ENCODE measurements at regions not wholly inside any gene's neighbourhood (a gene's known extent, or its start where the extent isn't known, plus 50 kb on each side); places are given as distances from the start of the nearest gene placed in this dataset.

- Histone ChIP-seq H3K4me3 (no peak overlapping the region), H3K27me3 (replicated peaks in 1 of 7) (no peaks in the 10 kb centered on the region), H3K4me1 (peaks cover 0 to 5% (median 0%) of the 10 kb centered on the region in 6 donors), H3K9me3 (no peaks in the 10 kb centered on the region), H3K27ac (peak overlapping the region in 1 of 8 donors; percentile 20), H3K36me3 (no peaks in the 10 kb centered on the region)
- intact Hi-C loops (cut with DNase I; ENCODE audit: low total_unique reads), result no loop called here
- 81 to 100% (median 93%) methylated on average over 1 of the region's 1 CpG for WGBS, 5 donors
- no peak for TF ChIP-seq POLR2AphosphoS5 (IDR thresholded peaks at IDR 0.05)
- TF ChIP-seq CTCF (IDR thresholded peaks at IDR 0.05 in 8 of 11, conservative IDR thresholded peaks at IDR 0.05 in 3 of 11), result no peak
- no peak for TF ChIP-seq POLR2A (IDR thresholded peaks at IDR 0.05)
- no peak for DNase-seq
Measured at GRCh38 chr13:39893808-39894207, 238.3 kb downstream of the COG6 start.

- Histone ChIP-seq H3K4me1 (peaks cover 0 to 5% (median 0%) of the 10 kb centered on the region in 6 donors), H3K36me3 (no peaks in the 10 kb centered on the region), H3K27me3 (replicated peaks in 1 of 7) (no peaks in the 10 kb centered on the region), H3K27ac (peak overlapping the region in 2 of 8 donors; percentile 14 to 20), H3K9me3 (no peaks in the 10 kb centered on the region), H3K4me3 (no peak overlapping the region)
- intact Hi-C loops (cut with DNase I; ENCODE audit: low total_unique reads), result no loop called here
- no peak for DNase-seq
- 82 to 87% (median 84%) methylated on average over 5 of the region's 5 CpGs for WGBS, 5 donors
- TF ChIP-seq POLR2AphosphoS5 (IDR thresholded peaks at IDR 0.05) (no peak), POLR2A (IDR thresholded peaks at IDR 0.05) (no peak), CTCF (IDR thresholded peaks at IDR 0.05 in 8 of 11, conservative IDR thresholded peaks at IDR 0.05 in 3 of 11) (no peak)
Measured at GRCh38 chr13:39894586-39894985, 239.1 kb downstream of the COG6 start.

GRCh38 chr13:39895254-39895653 lies 239.8 kb downstream of the COG6 start:
- H3K27me3 ChIP-seq (replicated peaks in 1 of 7), result no peaks in the 10 kb centered on the region
- peaks cover 0 to 6% (median 0%) of the 10 kb centered on the region in 6 donors for H3K4me1 ChIP-seq
- DNase-seq, result no peak
- no peaks in the 10 kb centered on the region for H3K36me3 ChIP-seq
- no peak overlapping the region for H3K4me3 ChIP-seq
- H3K9me3 ChIP-seq, result no peaks in the 10 kb centered on the region
- TF ChIP-seq POLR2AphosphoS5 (IDR thresholded peaks at IDR 0.05), result no peak
- TF ChIP-seq POLR2A (IDR thresholded peaks at IDR 0.05), result no peak
- TF ChIP-seq CTCF (IDR thresholded peaks at IDR 0.05 in 8 of 11, conservative IDR thresholded peaks at IDR 0.05 in 3 of 11), result no peak
- H3K27ac ChIP-seq, result peak overlapping the region in 3 of 8 donors; percentile 14 to 48 (median 20)
- intact Hi-C loops (cut with DNase I; ENCODE audit: low total_unique reads), result no loop called here
- 8 to 12% (median 10%) methylated on average over 3 of the region's 3 CpGs for WGBS, 5 donors

GRCh38 chr13:39897636-39898035 lies 242.2 kb downstream of the COG6 start:
- no peaks in the 10 kb centered on the region for H3K27me3 ChIP-seq (replicated peaks in 1 of 7)
- peaks cover 0 to 7% (median 2%) of the 10 kb centered on the region in 6 donors for H3K4me1 ChIP-seq
- H3K9me3 ChIP-seq, result no peaks in the 10 kb centered on the region
- 70 to 86% (median 83%) methylated on average over 5 of the region's 5 CpGs for WGBS, 5 donors
- no peak overlapping the region for H3K4me3 ChIP-seq
- intact Hi-C loops (cut with DNase I; ENCODE audit: low total_unique reads), result no loop called here
- H3K27ac ChIP-seq, result peak overlapping the region in 1 of 8 donors; percentile 35
- no peak for TF ChIP-seq POLR2AphosphoS5 (IDR thresholded peaks at IDR 0.05)
- no peak for TF ChIP-seq POLR2A (IDR thresholded peaks at IDR 0.05)
- no peak for TF ChIP-seq CTCF (IDR thresholded peaks at IDR 0.05 in 8 of 11, conservative IDR thresholded peaks at IDR 0.05 in 3 of 11)
- no peaks in the 10 kb centered on the region for H3K36me3 ChIP-seq
- DNase-seq, result no peak
